GM06990 (cell line): ENCODE measurements at regions not wholly inside any gene's neighbourhood (a gene's known extent, or its start where the extent isn't known, plus 50 kb on each side); places are given as distances from the start of the nearest gene placed in this dataset.
"Not testable (repeated sequence)": the region's sequence is repeated elsewhere in the genome, so short reads cannot be mapped to it uniquely, and the experiment has no call there.

ENCODE experiments used
- DNase-seq: peaks from one replicate; pipeline ENCODE4 v3.0.0-alpha.2; 2011; ENCODE audit not compliant: insufficient read length; ENCODE audit errors: extremely low read depth
- H3K27me3 ChIP-seq: replicated peaks from 2 replicates; pipeline ENCODE4 v1.6.0; 2011; ENCODE audit warnings: low read length; ENCODE audit not compliant: control insufficient read depth, insufficient read depth
- H3K36me3 ChIP-seq: 2 replicates; pipeline ENCODE4 v1.5.1; 2011; ENCODE audit warnings: low read length; ENCODE audit not compliant: control insufficient read depth, insufficient read depth
- H3K4me3 ChIP-seq: replicated peaks from 2 replicates; pipeline ENCODE4 v1.5.1; 2011; ENCODE audit warnings: low read depth, mild to moderate bottlenecking, control low read depth, low read length
- TF ChIP-seq, protein P1 (sequence below): IDR thresholded peaks from 2 replicates; pipeline ENCODE4 v1.5.1; 2011; ENCODE audit warnings: low read length, control low read depth, mild to moderate bottlenecking, inconsistent platforms; ENCODE audit not compliant: insufficient read depth, poor library complexity, severe bottlenecking

DNA sequence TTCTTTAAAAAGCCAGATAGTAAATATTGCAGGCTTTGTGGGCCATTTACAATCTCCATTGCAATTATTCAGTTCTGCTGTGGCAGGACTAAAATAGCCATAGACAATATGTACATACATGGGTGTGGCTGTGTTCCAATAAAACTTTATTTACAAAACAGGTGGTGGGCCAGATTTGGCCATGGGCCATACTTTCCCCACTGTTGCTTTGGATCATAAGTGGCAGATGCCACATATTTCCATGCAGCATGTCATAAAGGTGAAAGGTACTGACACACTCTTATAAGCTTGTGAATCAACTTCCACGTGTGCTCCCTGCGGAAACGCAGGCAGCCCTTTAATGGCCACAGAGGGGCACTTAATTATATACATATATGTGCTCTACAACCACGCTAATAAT, 244.4 kb upstream of the FOXN3 start:
- no peaks in the 10 kb centered on the region for H3K27me3 ChIP-seq
- no peak for DNase-seq
- TF ChIP-seq, protein P1, sequence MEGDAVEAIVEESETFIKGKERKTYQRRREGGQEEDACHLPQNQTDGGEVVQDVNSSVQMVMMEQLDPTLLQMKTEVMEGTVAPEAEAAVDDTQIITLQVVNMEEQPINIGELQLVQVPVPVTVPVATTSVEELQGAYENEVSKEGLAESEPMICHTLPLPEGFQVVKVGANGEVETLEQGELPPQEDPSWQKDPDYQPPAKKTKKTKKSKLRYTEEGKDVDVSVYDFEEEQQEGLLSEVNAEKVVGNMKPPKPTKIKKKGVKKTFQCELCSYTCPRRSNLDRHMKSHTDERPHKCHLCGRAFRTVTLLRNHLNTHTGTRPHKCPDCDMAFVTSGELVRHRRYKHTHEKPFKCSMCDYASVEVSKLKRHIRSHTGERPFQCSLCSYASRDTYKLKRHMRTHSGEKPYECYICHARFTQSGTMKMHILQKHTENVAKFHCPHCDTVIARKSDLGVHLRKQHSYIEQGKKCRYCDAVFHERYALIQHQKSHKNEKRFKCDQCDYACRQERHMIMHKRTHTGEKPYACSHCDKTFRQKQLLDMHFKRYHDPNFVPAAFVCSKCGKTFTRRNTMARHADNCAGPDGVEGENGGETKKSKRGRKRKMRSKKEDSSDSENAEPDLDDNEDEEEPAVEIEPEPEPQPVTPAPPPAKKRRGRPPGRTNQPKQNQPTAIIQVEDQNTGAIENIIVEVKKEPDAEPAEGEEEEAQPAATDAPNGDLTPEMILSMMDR: no peak
- H3K36me3 ChIP-seq: no peaks in the 10 kb centered on the region
- H3K4me3 ChIP-seq: no peak overlapping the region

DNA sequence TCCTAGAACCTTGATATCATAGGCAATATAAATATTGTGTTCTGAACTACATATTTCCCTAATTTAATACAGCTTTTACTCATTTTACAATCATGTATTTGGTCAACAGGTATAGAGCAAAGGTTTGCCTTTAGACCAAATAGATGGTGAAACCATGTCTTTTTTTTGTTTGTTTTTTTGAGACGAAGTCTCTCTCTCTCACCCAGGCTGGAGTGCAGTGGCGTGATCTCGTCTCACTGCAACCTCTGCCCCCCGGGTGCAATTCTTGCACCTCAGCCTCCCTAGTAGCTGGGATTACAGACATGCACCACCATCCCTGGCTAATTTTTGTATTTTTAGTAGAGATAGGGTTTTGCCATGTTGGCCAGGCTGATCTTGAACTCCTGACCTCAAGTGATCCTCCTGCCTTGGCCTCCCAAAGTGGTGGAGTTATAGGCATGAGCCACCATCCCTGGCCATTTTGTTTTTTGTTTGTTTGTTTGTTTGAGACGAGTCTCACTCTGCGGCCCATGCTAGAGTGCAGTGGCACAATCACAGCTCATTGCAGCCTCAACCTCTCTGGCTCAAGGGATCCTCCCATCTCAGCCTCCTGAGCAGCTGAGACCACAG, 243.7 kb upstream of the FOXN3 start:
- not testable (repeated sequence) for H3K36me3 ChIP-seq, DNase-seq, H3K4me3 ChIP-seq, H3K27me3 ChIP-seq

DNA sequence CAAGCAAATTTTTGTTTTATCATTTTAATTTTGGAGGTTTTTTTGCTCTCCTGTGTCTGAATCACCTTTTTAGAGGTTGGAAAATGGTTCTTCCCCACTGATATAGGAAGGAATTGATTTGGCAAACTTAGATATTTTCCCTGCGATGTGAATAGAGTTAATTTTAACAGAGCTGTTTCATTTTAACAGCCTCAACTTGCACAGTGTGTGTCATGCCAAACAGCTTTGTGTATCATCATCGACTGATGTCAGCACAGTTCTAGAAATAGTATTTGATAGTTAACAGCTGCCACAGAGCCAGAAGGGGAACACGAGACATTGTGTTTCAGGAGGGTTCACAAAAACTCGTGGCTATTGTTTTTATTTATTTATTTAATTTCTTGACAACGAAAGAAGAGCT, 243.1 kb upstream of the FOXN3 start:
- DNase-seq: no peak
- TF ChIP-seq, protein P1: no peak
- H3K27me3 ChIP-seq: no peaks in the 10 kb centered on the region

DNA sequence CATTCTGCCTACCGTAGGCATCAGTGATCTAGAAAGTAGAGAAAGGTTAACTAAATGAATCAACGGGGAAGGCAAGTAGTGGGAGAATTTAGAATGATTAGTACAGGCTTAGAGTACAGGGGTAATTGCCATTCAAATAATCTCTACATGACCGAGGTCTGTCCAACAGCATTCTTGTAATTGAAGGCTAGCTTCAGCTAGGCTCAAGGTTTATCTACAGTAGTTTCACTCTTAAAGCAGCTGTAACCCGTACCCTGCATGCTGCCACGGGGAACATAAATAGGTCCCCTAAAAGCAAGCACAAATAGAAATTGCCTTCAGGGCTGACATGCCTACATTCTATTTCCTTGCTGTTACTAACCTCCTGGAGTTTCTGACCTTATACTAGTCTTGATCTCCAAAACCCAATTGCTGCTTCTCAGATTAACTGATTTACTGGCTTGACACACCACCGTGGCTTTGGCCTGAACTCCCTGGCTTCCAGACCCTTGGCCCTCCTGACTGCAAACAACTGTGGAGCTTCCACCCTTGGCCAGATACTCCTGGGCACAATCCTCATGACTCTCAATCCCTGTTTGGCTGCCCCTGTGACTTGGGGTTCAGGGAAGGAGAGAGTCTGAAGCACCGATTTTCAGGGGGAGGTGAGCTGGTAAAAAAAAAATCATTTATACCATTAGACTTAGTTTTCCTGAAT, 242.1 kb upstream of the FOXN3 start:
- Histone ChIP-seq H3K27me3 (no peaks in the 10 kb centered on the region), H3K36me3 (no peaks in the 10 kb centered on the region), H3K4me3 (no peak overlapping the region)
- no peak for DNase-seq
- TF ChIP-seq, protein P1: no peak

More for the DNA sequence above, 243.1 kb upstream of the FOXN3 start:
- Histone ChIP-seq H3K4me3 (no peak overlapping the region), H3K36me3 (no peaks in the 10 kb centered on the region)

DNA sequence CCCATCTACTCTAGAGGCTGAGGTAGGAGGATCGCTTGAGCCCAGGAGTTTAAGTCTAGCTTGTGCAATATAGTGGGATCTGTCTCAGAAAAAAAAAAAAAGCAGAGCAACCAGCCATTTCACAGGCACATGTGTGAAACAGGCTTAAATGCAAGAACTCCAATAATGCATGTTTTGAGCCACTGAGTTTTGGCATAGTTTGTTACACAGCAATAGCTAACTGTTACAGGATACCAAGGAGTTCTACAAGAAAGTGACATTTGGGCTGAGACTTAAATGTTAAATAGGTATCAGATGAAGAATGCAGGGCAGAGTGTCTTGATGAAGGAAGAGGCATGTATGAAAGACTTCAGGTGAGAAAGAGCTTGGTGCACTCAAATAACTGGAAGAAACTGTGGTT, 240.0 kb upstream of the FOXN3 start:
- Histone ChIP-seq H3K36me3 (no peaks in the 10 kb centered on the region), H3K27me3 (no peaks in the 10 kb centered on the region)
- TF ChIP-seq, protein P1: no peak

DNA sequence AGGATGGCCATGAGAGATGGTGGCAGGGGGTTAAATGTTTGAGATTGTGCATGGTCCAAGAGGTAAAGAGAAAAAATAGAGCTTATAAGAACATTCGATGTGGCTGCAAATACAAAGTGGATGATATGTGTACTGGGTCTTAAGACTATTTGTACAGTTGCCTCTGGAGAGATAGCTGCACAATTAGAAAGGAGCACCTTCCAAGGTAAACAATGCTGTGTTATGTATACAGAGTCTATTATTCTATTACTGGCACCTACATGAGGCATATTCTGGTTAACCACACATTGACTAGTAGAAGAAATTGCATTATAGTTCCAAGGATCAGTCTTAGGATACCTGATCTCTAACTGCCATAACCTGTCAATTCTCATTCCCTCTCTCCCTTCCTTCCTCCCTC, 238.0 kb upstream of the FOXN3 start:
- DNase-seq: no peak
- no peaks in the 10 kb centered on the region for H3K27me3 ChIP-seq
- H3K36me3 ChIP-seq: no peaks in the 10 kb centered on the region
- TF ChIP-seq, protein P1: no peak
- no peak overlapping the region for H3K4me3 ChIP-seq

More for the DNA sequence above, 240.0 kb upstream of the FOXN3 start:
- no peak for DNase-seq
- H3K4me3 ChIP-seq: no peak overlapping the region
